22Rv1 (cell line): ENCODE measurements at regions not wholly inside any gene's neighbourhood (a gene's known extent, or its start where the extent isn't known, plus 50 kb on each side); places are given as distances from the start of the nearest gene placed in this dataset.

Source experiments
- H3K27ac ChIP-seq: fragments of 450-650 bp; 2 replicates; pipeline ENCODE4 v1.5.1; 2017
- CTCF ChIP-seq: fragments of 450-650 bp; IDR thresholded peaks from 2 replicates; pipeline ENCODE4 v1.5.1; 2017; ENCODE audit warnings: mild to moderate bottlenecking
- ZFX ChIP-seq: fragments of 450-650 bp; IDR thresholded peaks from 2 replicates; pipeline ENCODE4 v1.6.1; 2017; ENCODE audit warnings: antibody characterized with exemption, borderline replicate concordance

DNA sequence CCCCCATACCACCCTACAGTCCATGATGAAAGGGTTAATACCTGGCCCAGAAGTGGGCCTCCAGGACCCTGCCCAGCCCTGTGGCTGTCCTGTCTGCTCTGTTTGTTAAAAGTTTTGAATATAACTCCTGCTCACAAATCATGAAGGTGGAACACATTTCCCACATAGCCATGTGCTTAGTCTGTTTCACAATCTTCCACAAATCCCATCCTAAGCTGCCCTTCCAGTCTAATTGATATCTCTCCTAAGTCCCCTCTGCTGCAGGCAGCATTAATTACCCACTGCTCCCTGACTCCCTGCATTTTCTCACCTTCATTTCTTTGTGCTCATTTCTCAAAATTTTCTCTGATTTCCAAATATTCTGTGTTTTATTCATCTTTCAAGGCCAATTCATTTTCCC is 142.6 kb downstream of the AASDH start:
- TF ChIP-seq ZFX: no peak
- no peak for TF ChIP-seq CTCF
- H3K27ac ChIP-seq: no peak overlapping the region

DNA sequence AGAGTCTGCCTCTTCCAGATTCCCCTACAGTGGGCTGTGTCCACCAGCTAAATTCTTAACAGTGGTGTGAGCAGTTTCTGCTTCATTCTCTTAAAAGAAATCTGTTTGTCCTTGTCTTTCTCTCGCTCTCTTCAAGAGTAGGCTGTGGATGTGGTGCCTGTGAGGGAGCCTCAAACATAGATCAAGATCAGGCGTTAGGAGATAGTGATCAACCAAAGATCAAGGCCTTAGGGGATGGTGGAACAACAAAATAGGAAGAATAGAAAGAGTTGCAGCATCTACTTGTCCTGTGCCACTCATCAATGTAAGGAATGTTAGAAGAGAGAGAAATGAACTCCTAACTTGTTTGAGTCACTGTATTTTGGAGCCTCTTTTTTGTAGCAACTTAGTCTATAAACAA is 144.2 kb downstream of the AASDH start:
- H3K27ac ChIP-seq: no peak overlapping the region
- TF ChIP-seq ZFX: no peak

- H3K27ac ChIP-seq: no peak overlapping the region
- TF ChIP-seq ZFX (no peak), CTCF (no peak)
These were observed 145.8 kb downstream of the AASDH start for GRCh38 chr4:56241500-56241899.

GRCh38 chr4:56240554-56241174 is 146.6 kb downstream of the AASDH start:
- no peak for TF ChIP-seq CTCF
- no peak overlapping the region for H3K27ac ChIP-seq

GRCh38 chr4:56238251-56238650 is 149.0 kb downstream of the AASDH start:
- no peak for TF ChIP-seq ZFX
- TF ChIP-seq CTCF: no peak

DNA sequence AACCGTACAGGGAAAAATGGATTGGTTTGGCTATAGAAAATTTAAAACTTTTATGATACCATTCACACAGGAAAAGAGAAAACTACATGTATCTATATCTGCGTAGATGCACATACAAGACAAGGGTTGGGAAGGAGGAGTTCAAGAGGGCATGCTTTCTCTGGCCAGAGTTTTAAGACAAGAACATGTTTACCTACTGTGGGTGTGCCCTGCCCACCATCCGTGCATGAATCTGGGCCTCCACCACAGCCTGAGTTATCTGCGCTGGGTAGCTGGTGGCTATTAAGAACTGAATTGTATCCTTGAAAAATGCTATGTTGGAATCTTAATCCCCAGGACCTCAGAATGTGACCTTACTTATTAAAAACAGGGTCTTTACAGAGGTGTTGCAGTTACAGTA is 151.6 kb downstream of the AASDH start:
- TF ChIP-seq ZFX (no peak), CTCF (no peak)
- no peak overlapping the region for H3K27ac ChIP-seq

More at GRCh38 chr4:56238251-56238650, 149.0 kb downstream of the AASDH start:
- no peak overlapping the region for H3K27ac ChIP-seq

DNA sequence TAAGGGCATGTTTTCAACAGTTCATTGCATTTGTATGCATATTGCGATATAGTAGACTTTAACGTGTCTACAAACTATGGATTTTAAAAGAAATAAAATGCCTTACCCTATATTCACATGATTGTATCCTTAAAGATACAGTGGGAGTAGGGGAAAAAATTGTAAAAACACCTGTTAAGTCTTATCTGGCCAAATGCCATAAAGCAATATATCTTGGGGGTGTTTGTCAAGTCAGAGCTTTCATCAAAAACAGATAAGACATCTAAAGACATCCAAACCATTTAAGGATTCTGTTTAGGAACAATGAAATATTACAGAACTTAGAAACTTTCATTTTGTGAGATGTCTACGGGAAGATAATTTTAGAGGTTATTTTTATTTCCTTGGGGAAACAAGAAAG is 152.3 kb downstream of the AASDH start:
- H3K27ac ChIP-seq: no peak overlapping the region
- TF ChIP-seq ZFX (no peak), CTCF (no peak)

GRCh38 chr4:56234098-56234497 is 153.2 kb downstream of the AASDH start:
- H3K27ac ChIP-seq: no peak overlapping the region
- TF ChIP-seq CTCF (no peak), ZFX (no peak)
